Stomach (tissue), 8 donors: ENCODE measurements at regions not wholly inside any gene's neighbourhood (a gene's known extent, or its start where the extent isn't known, plus 50 kb on each side); places are given as distances from the start of the nearest gene placed in this dataset.

Experiments used
- DNase-seq, 2 donors: peaks; one replicate each; pipeline versions ENCODE4 v3.0.0 to v3.0.0-alpha.2; 2013 to 2019
- H3K27ac ChIP-seq, 5 donors: fragments of 200-600 bp in 4 of 5; sonication (generic) in 4 of 5; one replicate each; pipeline ENCODE4 v1.5.1; 2013 to 2019; ENCODE audit warnings: mild to moderate bottlenecking in 1 of 5, moderate library complexity in 1 of 5
- H3K27me3 ChIP-seq, 3 donors: fragments of 200-600 bp; sonication (generic); one replicate each; pipeline ENCODE4 v1.5.1; 2017 to 2019; ENCODE audit warnings: mixed run types in 1 of 3
- H3K36me3 ChIP-seq, 4 donors: fragments of 200-600 bp; sonication (generic); 1 replicate in 3 of 4; 2 replicates in 1 of 4; pipeline ENCODE4 v1.5.1; 2016 to 2019
- H3K4me1 ChIP-seq, 4 donors: fragments of 200-600 bp; sonication (generic); one replicate each; pipeline ENCODE4 v1.5.1; 2016 to 2019
- H3K4me3 ChIP-seq, 4 donors: fragments of 200-600 bp; sonication (generic) in 3 of 4; one replicate each; pipeline ENCODE4 v1.5.1; 2016 to 2019; ENCODE audit warnings: mild to moderate bottlenecking in 1 of 4
- H3K9me3 ChIP-seq, 4 donors: fragments of 200-600 bp; sonication (generic); one replicate each; pipeline ENCODE4 v1.5.1; 2016 to 2019
- EP300 ChIP-seq: sonication (generic); formaldehyde crosslinking; IDR thresholded peaks from one replicate; pipeline ENCODE4 v1.6.1; 2017; ENCODE audit warnings: antibody characterized with exemption
- POLR2A ChIP-seq, 4 donors: fragments of 450-650 bp; IDR thresholded peaks; one replicate each; pipeline ENCODE4 v1.6.1; 2016; ENCODE audit warnings: antibody characterized with exemption in 4 of 4, control low read depth in 2 of 4, mild to moderate bottlenecking in 1 of 4, moderate library complexity in 1 of 4
- POLR2AphosphoS5 ChIP-seq, 3 donors: sonication (generic); formaldehyde crosslinking; IDR thresholded peaks; one replicate each; pipeline ENCODE4 v1.6.1; 2016; ENCODE audit warnings: antibody characterized with exemption in 3 of 3
- whole genome bisulfite sequencing, 5 donors: extraction: QIAGEN DNeasy Blood & Tissue Kit in 3 of 5; methylation state at CpG; one replicate each; pipeline versions ENCODE4 v1.1.5 to v1.1.7; 2013 to 2018; 5-methylcytosine and 5-hydroxymethylcytosine counted together
- intact Hi-C: fragments of 100-400 bp; cut with DNase I; formaldehyde crosslinking; loops from one replicate; pipeline ENCODE4 v1.15.1; 2023; ENCODE audit warnings: low total_unique reads
- small RNA-seq, 4 donors: library from RNA; depleted of rRNA; stranded (forward); fragments of <200 nt; gene quantifications; one replicate each; pipeline ENCODE3, GENCODE V24; 2016
- TF ChIP-seq, protein P1 (sequence below), 7 experiments: fragments of 450-650 bp in 4 of 7; fragments of 200-600 bp in 3 of 7; sonication (generic) in 3 of 7; IDR thresholded peaks; one replicate each; pipeline ENCODE4 v1.5.1; 2016 to 2019; ENCODE audit warnings: antibody characterized with exemption in 7 of 7, control low read depth in 2 of 7, mild to moderate bottlenecking in 1 of 7
- donor health status: healthy with polysubstance abuse.
- donor health status: Bipolar disorder and iron deficiency.
- donor health status: healthy.

- no peaks in the 10 kb centered on the region for H3K9me3 ChIP-seq
- no peak overlapping the region for H3K27ac ChIP-seq
- intact Hi-C loops: no loop called here
- TF ChIP-seq EP300: no peak
- H3K27me3 ChIP-seq: no peaks in the 10 kb centered on the region
- H3K4me3 ChIP-seq: no peak overlapping the region
- no peak for DNase-seq
- 72 to 85% (median 78%) methylated on average over 2 of the region's 2 CpGs for WGBS, 5 donors
- peaks cover 0 to 11% (median 0%) of the 10 kb centered on the region in 4 donors for H3K4me1 ChIP-seq
- H3K36me3 ChIP-seq: no peaks in the 10 kb centered on the region
These were observed 51.9 kb upstream of the KRR1 start for GRCh38 chr12:75563351-75563750.

GRCh38 chr12:75561921-75562320 lies 50.5 kb upstream of the KRR1 start:
- intact Hi-C loops: no loop called here
- Histone ChIP-seq H3K4me1 (peaks cover 0 to 11% (median 0%) of the 10 kb centered on the region in 4 donors), H3K36me3 (no peaks in the 10 kb centered on the region), H3K27me3 (no peaks in the 10 kb centered on the region), H3K4me3 (no peak overlapping the region), H3K9me3 (no peaks in the 10 kb centered on the region), H3K27ac (no peak overlapping the region)
- 75 to 83% (median 79%) methylated on average over 7 of the region's 7 CpGs for WGBS, 5 donors
- TF ChIP-seq, protein P1, sequence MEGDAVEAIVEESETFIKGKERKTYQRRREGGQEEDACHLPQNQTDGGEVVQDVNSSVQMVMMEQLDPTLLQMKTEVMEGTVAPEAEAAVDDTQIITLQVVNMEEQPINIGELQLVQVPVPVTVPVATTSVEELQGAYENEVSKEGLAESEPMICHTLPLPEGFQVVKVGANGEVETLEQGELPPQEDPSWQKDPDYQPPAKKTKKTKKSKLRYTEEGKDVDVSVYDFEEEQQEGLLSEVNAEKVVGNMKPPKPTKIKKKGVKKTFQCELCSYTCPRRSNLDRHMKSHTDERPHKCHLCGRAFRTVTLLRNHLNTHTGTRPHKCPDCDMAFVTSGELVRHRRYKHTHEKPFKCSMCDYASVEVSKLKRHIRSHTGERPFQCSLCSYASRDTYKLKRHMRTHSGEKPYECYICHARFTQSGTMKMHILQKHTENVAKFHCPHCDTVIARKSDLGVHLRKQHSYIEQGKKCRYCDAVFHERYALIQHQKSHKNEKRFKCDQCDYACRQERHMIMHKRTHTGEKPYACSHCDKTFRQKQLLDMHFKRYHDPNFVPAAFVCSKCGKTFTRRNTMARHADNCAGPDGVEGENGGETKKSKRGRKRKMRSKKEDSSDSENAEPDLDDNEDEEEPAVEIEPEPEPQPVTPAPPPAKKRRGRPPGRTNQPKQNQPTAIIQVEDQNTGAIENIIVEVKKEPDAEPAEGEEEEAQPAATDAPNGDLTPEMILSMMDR (IDR thresholded peaks at IDR 0.05): no peak
- TF ChIP-seq POLR2A (IDR thresholded peaks at IDR 0.05): no peak
- TF ChIP-seq EP300: no peak
- TF ChIP-seq POLR2AphosphoS5 (IDR thresholded peaks at IDR 0.05): no peak
- no peak for DNase-seq

Small RNAs in the stretch of these regions (small RNA-seq; reads per million reads assigned to genes)
- 0 reads per million in 4 donors for gene AC011611.1
- gene AC011611.6: 0 reads per million in 4 donors
- gene RF00156: 0 reads per million in 4 donors
- 0 to 0.38 (median 0.10) reads per million in 4 donors for gene RN7SL734P
